ENCODE measurements at regions not wholly inside any gene's neighbourhood (a gene's known extent, or its start where the extent isn't known, plus 50 kb on each side); places are given as distances from the start of the nearest gene placed in this dataset.

DNA sequence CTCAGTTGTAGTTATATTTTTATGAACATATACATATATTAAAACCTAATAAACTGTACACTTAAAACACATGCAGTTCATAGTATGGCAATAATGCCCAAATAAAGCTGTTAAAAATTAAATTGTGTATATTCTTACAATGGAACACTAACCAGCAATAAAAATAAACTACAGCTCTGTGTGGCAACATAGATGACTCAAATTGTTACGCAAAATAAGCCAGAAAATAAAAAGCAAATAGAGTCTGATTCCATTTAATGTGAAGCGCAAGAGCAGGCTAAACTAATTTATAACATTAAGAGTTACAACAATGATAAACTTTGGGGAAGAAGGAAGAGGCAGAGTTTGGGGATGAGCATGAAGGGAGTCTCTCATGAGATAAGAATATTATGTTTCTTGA lies 597.3 kb downstream of the TLE1 start:
- peaks cover 1% of the 10 kb centered on the region for H3K4me1 ChIP-seq
- Mint-ChIP-seq H3K4me1 (peaks cover 1% of the 10 kb centered on the region), H3K36me3 (no peaks in the 10 kb centered on the region), H3K27ac (no peak overlapping the region), H3K9me3 (peaks cover 6% of the 10 kb centered on the region), H3K4me3 (no peak overlapping the region), H3K27me3 (ENCODE audit: insufficient read depth, low read depth) (no peaks in the 10 kb centered on the region)
- no peak for TF ChIP-seq EZH2 (IDR thresholded peaks at IDR 0.05)
- TF ChIP-seq, protein P1, sequence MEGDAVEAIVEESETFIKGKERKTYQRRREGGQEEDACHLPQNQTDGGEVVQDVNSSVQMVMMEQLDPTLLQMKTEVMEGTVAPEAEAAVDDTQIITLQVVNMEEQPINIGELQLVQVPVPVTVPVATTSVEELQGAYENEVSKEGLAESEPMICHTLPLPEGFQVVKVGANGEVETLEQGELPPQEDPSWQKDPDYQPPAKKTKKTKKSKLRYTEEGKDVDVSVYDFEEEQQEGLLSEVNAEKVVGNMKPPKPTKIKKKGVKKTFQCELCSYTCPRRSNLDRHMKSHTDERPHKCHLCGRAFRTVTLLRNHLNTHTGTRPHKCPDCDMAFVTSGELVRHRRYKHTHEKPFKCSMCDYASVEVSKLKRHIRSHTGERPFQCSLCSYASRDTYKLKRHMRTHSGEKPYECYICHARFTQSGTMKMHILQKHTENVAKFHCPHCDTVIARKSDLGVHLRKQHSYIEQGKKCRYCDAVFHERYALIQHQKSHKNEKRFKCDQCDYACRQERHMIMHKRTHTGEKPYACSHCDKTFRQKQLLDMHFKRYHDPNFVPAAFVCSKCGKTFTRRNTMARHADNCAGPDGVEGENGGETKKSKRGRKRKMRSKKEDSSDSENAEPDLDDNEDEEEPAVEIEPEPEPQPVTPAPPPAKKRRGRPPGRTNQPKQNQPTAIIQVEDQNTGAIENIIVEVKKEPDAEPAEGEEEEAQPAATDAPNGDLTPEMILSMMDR (IDR thresholded peaks at IDR 0.05): no peak
- TF ChIP-seq EZH2phosphoT487 (IDR thresholded peaks at IDR 0.05): no peak
- no peaks in the 10 kb centered on the region for H4K20me1 ChIP-seq (ENCODE audit: low read depth)
- H3K27me3 ChIP-seq: no peaks in the 10 kb centered on the region
- H3K36me3 ChIP-seq: no peaks in the 10 kb centered on the region
- no peak overlapping the region for H3K27ac ChIP-seq
- no peak for DNase-seq (ENCODE audit: low spot score)
- no peak overlapping the region for H3K4me3 ChIP-seq
- no peaks in the 10 kb centered on the region for H3F3A ChIP-seq (ENCODE audit: low read depth)
- no peaks in the 10 kb centered on the region for H3K9me3 ChIP-seq (ENCODE audit: low read depth)
- no peaks in the 10 kb centered on the region for H3K79me2 ChIP-seq (ENCODE audit: low read depth)
- no peak overlapping the region for H2AFZ ChIP-seq (replicated peaks)
- no peak overlapping the region for H3K4me2 ChIP-seq
- H3K9ac ChIP-seq: no peak overlapping the region

DNA sequence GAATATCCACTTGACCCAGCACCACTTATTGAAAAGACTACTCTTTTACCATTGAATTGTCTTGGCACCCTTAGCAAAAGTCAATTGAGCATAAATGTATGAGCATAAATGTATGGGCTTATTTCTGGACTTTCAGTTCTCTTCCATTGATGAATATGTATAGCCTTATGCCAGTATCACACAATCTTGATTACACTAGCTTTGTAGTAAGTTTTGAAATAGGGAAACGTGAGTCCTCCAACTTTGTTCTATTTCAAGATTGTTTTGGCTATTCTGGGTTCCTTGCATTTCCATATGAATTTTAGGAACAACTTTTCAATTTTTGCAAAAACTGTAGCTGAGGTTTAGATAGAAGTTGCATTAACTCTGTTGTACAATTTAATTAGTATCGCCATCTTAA lies 601.0 kb downstream of the TLE1 start:
- no peak overlapping the region for H2AFZ ChIP-seq (replicated peaks)
- no peak overlapping the region for H3K27ac ChIP-seq
- no peaks in the 10 kb centered on the region for H3K36me3 ChIP-seq

DNA sequence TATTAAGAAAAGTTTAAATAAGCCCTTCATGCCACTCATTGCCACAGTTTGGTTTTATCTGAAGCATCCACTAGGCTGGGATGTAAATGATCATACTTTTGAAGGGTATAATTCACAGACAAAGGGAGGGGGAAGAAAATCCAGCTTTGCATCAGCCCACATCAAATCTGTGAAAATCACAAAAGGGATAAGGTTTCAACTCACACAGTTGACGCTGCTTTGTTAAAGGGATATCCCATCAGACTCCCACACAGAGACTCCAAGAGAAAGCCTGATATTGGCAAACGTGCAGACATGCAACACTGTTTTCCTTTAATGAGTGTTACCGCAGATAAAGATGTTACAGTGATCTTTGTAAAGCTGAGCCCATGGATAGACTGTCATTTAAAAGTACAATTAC lies 602.9 kb downstream of the TLE1 start:
- Histone ChIP-seq H2AFZ (replicated peaks) (no peak overlapping the region), H3K9ac (no peak overlapping the region), H3K4me1 (peaks cover 38% of the 10 kb centered on the region), H3K9me3 (ENCODE audit: low read depth) (no peaks in the 10 kb centered on the region), H3K79me2 (ENCODE audit: low read depth) (no peaks in the 10 kb centered on the region), H3K36me3 (no peaks in the 10 kb centered on the region), H3K27ac (no peak overlapping the region), H3K4me3 (peak overlapping the region; percentile 14), H4K20me1 (ENCODE audit: low read depth) (no peaks in the 10 kb centered on the region), H3F3A (ENCODE audit: low read depth) (no peaks in the 10 kb centered on the region), H3K4me2 (peak overlapping the region; percentile 53), H3K27me3 (no peaks in the 10 kb centered on the region)
- DNase-seq (ENCODE audit: low spot score): peak; percentile 34
- Mint-ChIP-seq H3K27me3 (ENCODE audit: insufficient read depth, low read depth) (no peaks in the 10 kb centered on the region), H3K27ac (no peak overlapping the region), H3K9me3 (no peaks in the 10 kb centered on the region), H3K36me3 (no peaks in the 10 kb centered on the region), H3K4me3 (no peak overlapping the region), H3K4me1 (peaks cover 26% of the 10 kb centered on the region)
- TF ChIP-seq, protein P1 (IDR thresholded peaks at IDR 0.05): no peak
- no peak for TF ChIP-seq EZH2 (IDR thresholded peaks at IDR 0.05)
- TF ChIP-seq EZH2phosphoT487 (IDR thresholded peaks at IDR 0.05): no peak

More for the DNA sequence above, 601.0 kb downstream of the TLE1 start:
- Histone ChIP-seq H3K27me3 (no peaks in the 10 kb centered on the region), H3F3A (ENCODE audit: low read depth) (no peaks in the 10 kb centered on the region), H3K4me1 (peaks cover 32% of the 10 kb centered on the region), H3K4me2 (no peak overlapping the region), H3K4me3 (no peak overlapping the region), H4K20me1 (ENCODE audit: low read depth) (no peaks in the 10 kb centered on the region), H3K9me3 (ENCODE audit: low read depth) (no peaks in the 10 kb centered on the region), H3K79me2 (ENCODE audit: low read depth) (no peaks in the 10 kb centered on the region), H3K9ac (no peak overlapping the region)
- no peak overlapping the region for H3K27ac Mint-ChIP-seq
- H3K36me3 Mint-ChIP-seq: no peaks in the 10 kb centered on the region
- no peak overlapping the region for H3K4me3 Mint-ChIP-seq
- no peaks in the 10 kb centered on the region for H3K27me3 Mint-ChIP-seq (ENCODE audit: insufficient read depth, low read depth)
- TF ChIP-seq EZH2phosphoT487 (IDR thresholded peaks at IDR 0.05): no peak
- TF ChIP-seq, protein P1 (IDR thresholded peaks at IDR 0.05): no peak
- no peak for TF ChIP-seq EZH2 (IDR thresholded peaks at IDR 0.05)
- peaks cover 6% of the 10 kb centered on the region for H3K9me3 Mint-ChIP-seq
- H3K4me1 Mint-ChIP-seq: peaks cover 21% of the 10 kb centered on the region
- no peak for DNase-seq (ENCODE audit: low spot score)

Data from neural progenitor cell (in vitro differentiated cells).